Glutamatergic neuron (in vitro differentiated cells): ENCODE measurements at regions not wholly inside any gene's neighbourhood (a gene's known extent, or its start where the extent isn't known, plus 50 kb on each side); places are given as distances from the start of the nearest gene placed in this dataset.

Experiments used
- DNase-seq: peaks from one replicate; pipeline ENCODE4 v3.0.0; 2022
- H3K27ac Mint-ChIP-seq: one replicate; pipeline ENCODE4 v1.8.0; 2020; ENCODE audit warnings: mild to moderate bottlenecking, mixed read lengths, inconsistent platforms; ENCODE audit not compliant: unreplicated experiment
- H3K27me3 Mint-ChIP-seq: one replicate; pipeline ENCODE4 v1.8.0; 2020; ENCODE audit warnings: mild to moderate bottlenecking, moderate library complexity, mixed read lengths, inconsistent platforms; ENCODE audit not compliant: unreplicated experiment
- H3K36me3 Mint-ChIP-seq: one replicate; pipeline ENCODE4 v1.8.0; 2020; ENCODE audit warnings: mild to moderate bottlenecking, mixed read lengths, inconsistent platforms; ENCODE audit not compliant: unreplicated experiment
- H3K4me1 Mint-ChIP-seq: one replicate; pipeline ENCODE4 v1.8.0; 2020; ENCODE audit warnings: mild to moderate bottlenecking, low read depth, mixed read lengths, inconsistent platforms; ENCODE audit not compliant: unreplicated experiment
- H3K4me3 Mint-ChIP-seq: one replicate; pipeline ENCODE4 v1.8.0; 2020; ENCODE audit warnings: mild to moderate bottlenecking, mixed read lengths, inconsistent platforms; ENCODE audit not compliant: unreplicated experiment
- H3K9me3 Mint-ChIP-seq: one replicate; pipeline ENCODE4 v1.8.0; 2020; ENCODE audit warnings: mild to moderate bottlenecking, moderate library complexity, mixed read lengths, inconsistent platforms; ENCODE audit not compliant: unreplicated experiment
- TF ChIP-seq, protein P1 (sequence below): fragments of 200-600 bp; sonication (generic); IDR thresholded peaks from one replicate; pipeline ENCODE4 v1.5.0; 2021; ENCODE audit not compliant: partially characterized antibody, unreplicated experiment

DNA sequence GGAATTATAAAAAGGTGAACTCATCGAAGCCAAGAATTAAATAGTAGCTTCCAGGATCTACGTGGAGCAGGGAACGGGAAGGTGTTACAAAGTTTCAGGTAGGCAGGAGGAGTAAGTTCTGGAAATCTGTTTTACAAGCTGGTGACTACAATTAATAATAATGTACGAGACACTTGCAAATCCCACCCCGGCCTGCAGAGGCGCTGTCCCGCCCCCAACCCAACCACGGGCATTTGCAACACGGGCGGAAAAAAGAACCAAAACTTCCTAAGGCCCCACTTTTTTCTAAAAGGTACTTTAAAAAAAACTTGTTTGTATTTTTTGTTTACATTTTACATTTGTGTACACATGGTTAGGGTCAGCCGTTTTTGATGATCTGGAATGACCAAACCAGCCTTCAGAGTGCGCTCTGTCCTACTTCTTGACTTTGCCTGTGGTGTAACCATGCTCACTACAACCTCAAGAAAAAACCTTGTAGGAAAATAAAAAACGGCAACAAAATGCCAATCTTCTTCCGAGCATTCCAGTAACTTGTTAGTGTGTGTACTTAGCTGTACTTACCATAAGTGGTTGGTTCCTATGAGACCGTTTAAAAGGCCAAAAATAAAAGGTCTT is 449.6 kb upstream of the B3GAT1 start:
- TF ChIP-seq, protein P1, sequence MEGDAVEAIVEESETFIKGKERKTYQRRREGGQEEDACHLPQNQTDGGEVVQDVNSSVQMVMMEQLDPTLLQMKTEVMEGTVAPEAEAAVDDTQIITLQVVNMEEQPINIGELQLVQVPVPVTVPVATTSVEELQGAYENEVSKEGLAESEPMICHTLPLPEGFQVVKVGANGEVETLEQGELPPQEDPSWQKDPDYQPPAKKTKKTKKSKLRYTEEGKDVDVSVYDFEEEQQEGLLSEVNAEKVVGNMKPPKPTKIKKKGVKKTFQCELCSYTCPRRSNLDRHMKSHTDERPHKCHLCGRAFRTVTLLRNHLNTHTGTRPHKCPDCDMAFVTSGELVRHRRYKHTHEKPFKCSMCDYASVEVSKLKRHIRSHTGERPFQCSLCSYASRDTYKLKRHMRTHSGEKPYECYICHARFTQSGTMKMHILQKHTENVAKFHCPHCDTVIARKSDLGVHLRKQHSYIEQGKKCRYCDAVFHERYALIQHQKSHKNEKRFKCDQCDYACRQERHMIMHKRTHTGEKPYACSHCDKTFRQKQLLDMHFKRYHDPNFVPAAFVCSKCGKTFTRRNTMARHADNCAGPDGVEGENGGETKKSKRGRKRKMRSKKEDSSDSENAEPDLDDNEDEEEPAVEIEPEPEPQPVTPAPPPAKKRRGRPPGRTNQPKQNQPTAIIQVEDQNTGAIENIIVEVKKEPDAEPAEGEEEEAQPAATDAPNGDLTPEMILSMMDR = peak; percentile 59
- H3K36me3 Mint-ChIP-seq = no peaks in the 10 kb centered on the region
- H3K27me3 Mint-ChIP-seq = peaks cover 4% of the 10 kb centered on the region
- peaks cover 5% of the 10 kb centered on the region for H3K9me3 Mint-ChIP-seq
- no peak for DNase-seq
- peaks cover 16% of the 10 kb centered on the region for H3K4me1 Mint-ChIP-seq
- H3K27ac Mint-ChIP-seq = no peak overlapping the region
- no peak overlapping the region for H3K4me3 Mint-ChIP-seq

DNA sequence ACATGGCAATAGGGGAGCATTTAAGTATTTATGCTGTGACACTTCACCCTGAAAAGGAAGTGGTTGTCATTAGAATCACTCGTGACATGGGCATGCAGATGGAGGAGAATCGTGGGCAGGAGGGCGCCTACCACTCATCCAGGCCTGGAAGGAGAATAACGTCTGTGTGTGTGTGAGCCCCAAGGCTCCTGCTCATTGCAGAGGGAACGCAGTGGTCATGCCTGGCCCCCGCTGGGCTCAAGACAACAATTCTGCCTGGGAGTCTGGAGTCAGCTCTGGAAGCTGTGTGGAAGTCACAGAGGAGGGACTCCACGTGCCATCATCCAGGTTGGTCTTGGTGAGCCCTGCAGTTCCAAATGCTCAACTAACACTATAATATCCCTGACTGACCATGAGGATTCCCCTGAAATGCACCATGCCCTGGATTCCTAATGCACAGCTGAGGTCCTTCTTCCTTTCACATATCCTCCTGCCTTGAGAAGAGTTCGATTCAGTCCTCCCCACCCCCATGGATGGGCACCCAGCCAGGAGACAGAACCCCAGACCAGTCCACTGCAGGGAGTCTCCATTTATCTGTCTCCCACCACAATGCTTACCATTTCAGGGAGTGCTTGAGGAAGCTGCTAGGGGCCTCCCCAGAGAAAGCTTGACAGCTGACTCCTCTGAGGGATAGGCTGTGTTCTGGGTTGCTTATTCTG is 446.9 kb upstream of the B3GAT1 start:
- Mint-ChIP-seq H3K4me3 (no peak overlapping the region), H3K9me3 (peaks cover 9% of the 10 kb centered on the region), H3K27me3 (peaks cover 4% of the 10 kb centered on the region), H3K27ac (no peak overlapping the region), H3K4me1 (peaks cover 15% of the 10 kb centered on the region), H3K36me3 (no peaks in the 10 kb centered on the region)
- TF ChIP-seq, protein P1 = no peak
- no peak for DNase-seq

DNA sequence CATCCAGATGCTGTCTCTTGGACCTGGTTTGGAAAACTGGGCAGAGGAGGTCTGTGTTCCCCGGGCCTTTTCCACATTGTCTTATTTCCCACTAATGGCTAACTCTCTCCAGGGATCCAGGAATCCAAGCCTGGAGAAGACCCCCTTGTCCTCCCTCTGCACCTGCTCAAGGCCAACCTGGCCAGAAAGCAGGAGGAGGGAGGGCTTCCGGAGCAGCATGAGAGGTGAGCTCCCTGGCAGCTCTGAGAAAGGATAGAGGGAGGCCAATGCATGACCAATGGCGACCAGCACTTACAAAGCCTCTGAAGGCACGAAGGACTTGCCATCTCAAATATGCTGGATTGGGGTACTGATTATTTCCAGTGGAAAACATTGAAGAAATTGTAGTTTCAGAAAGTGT is 445.0 kb upstream of the B3GAT1 start:
- no peak overlapping the region for H3K27ac Mint-ChIP-seq
- no peak overlapping the region for H3K4me3 Mint-ChIP-seq
- H3K36me3 Mint-ChIP-seq = no peaks in the 10 kb centered on the region
- peaks cover 4% of the 10 kb centered on the region for H3K27me3 Mint-ChIP-seq
- TF ChIP-seq, protein P1 = no peak
- peaks cover 8% of the 10 kb centered on the region for H3K4me1 Mint-ChIP-seq
- DNase-seq = no peak
- peaks cover 12% of the 10 kb centered on the region for H3K9me3 Mint-ChIP-seq

DNA sequence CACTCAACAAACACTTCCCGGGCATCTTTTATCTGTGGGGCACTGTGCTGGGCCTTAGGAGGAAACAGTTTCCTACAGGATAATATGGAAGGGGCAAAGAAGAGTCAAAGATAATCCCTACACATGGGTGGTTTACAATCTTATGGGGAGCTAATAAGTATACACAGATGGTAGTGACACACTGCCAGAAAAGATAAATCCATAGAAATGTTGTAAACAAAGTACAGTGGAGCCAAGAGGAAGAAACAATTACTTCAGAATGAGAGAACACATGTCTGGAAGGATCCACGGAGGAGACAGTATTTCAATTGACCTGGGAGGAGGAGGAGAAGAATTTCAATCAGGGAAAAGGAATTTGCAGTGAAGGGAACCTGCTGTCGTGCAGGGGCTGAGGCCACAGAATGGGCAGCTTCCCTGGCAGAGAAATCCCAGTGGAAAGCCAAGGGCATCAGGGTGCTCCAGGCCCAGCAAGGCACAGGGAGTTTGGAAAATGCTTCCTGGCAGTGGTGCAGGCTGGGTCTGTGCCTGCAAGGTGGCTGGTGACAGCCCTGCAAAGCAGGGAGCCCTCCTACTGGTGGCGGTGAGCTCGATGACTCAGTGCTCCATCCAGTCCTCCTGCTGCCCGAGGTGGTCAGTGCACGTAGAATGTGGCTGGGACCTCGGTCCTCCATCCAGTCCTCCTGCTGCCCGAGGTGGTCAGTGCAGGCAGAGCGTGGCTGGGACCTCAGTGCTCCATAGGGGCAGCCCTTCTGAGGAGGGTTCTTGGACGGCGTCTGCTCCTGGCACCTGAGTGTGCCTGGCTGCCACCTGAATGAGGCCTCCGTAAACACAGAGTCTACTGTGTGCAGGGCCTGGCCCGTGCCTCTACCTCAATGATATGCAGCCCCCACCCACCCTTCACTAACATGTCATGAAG is 444.3 kb upstream of the B3GAT1 start:
- TF ChIP-seq, protein P1 = no peak
- H3K27me3 Mint-ChIP-seq = peaks cover 4% of the 10 kb centered on the region
- no peak for DNase-seq
- no peak overlapping the region for H3K27ac Mint-ChIP-seq
- H3K9me3 Mint-ChIP-seq = peaks cover 11% of the 10 kb centered on the region
- no peak overlapping the region for H3K4me3 Mint-ChIP-seq
- no peaks in the 10 kb centered on the region for H3K36me3 Mint-ChIP-seq
- H3K4me1 Mint-ChIP-seq = peaks cover 5% of the 10 kb centered on the region
